Endothelial cell of umbilical vein (primary cell): ENCODE measurements at regions not wholly inside any gene's neighbourhood (a gene's known extent, or its start where the extent isn't known, plus 50 kb on each side); places are given as distances from the start of the nearest gene placed in this dataset.

Experiments
- BruUV-seq: library from RNA; stranded (reverse); fragments of 400-500 nt; replicated peaks from 2 replicates; lab custom pipeline; 2021; lab: Mats Ljungman, UMichigan
- CTCF ChIA-PET: fragments of 300-600, 350-600 bp; sonication (Branson Sonifier 250); formaldehyde crosslinking; loops from one replicate; lab custom pipeline; 2021; ENCODE audit warnings: antibody characterized with exemption, inconsistent platforms; lab: Charles Lee
- POLR2A ChIA-PET: fragments of 300-600, 350-600 bp; sonication (Branson Sonifier 250); formaldehyde crosslinking; loops from one replicate; lab custom pipeline; 2021; ENCODE audit warnings: antibody characterized with exemption, inconsistent platforms; lab: Charles Lee
- DNase-seq: peaks from one replicate; pipeline ENCODE4 v3.0.0-alpha.2; 2011; ENCODE audit warnings: low read depth, low spot score
- FAIRE-seq: peaks from 2 replicates; lab custom pipeline; 2011; peaks lifted over from hg19 to GRCh38; lab: Jason Lieb, UNC
- H2AFZ ChIP-seq: 2 replicates; pipeline ENCODE4 v1.6.0; 2012; ENCODE audit warnings: low read depth, low read length, control low read depth, inconsistent platforms
- H3K27ac ChIP-seq: 2 replicates; pipeline ENCODE4 v1.5.1; 2011; ENCODE audit warnings: low read depth, mild to moderate bottlenecking, control low read depth, low read length, moderate library complexity; ENCODE audit not compliant: insufficient read depth
- H3K27me3 ChIP-seq, 2 experiments: 2 replicates each; pipeline versions ENCODE4 v1.6.0 to v1.6.1; 2011; ENCODE audit warnings: low read length in 2 of 2, mixed read lengths in 1 of 2; ENCODE audit not compliant: control insufficient read depth in 2 of 2, insufficient read depth in 2 of 2
- H3K36me3 ChIP-seq, 2 experiments: 2 replicates in 1 of 2; 3 replicates in 1 of 2; pipeline ENCODE4 v1.5.1; 2011; ENCODE audit warnings: low read length in 2 of 2, mild to moderate bottlenecking in 1 of 2, moderate library complexity in 1 of 2; ENCODE audit not compliant: control insufficient read depth in 2 of 2, insufficient read depth in 2 of 2; ENCODE audit errors: extremely low read depth in 1 of 2
- H3K4me1 ChIP-seq: 3 replicates; pipeline ENCODE4 v1.5.1; 2011; ENCODE audit warnings: mild to moderate bottlenecking, low read length; ENCODE audit not compliant: control insufficient read depth, insufficient read depth; ENCODE audit errors: extremely low read depth
- H3K4me2 ChIP-seq: 2 replicates; pipeline ENCODE4 v1.6.1; 2011; ENCODE audit warnings: low read length, control low read depth, mixed read lengths; ENCODE audit not compliant: insufficient read depth
- H3K4me3 ChIP-seq, 3 experiments: fragments of 200-600 bp in 1 of 3; sonication (generic), shearing (Covaris generic) in 1 of 3; replicated peaks in 1 of 3; 2 replicates each; pipeline ENCODE4 v1.5.1; 2011 to 2016; ENCODE audit warnings: control low read depth in 3 of 3, low read length in 3 of 3, mild to moderate bottlenecking in 2 of 3, inconsistent platforms in 1 of 3, low read depth in 1 of 3, moderate library complexity in 1 of 3; ENCODE audit not compliant: insufficient read depth in 1 of 3
- H3K79me2 ChIP-seq: 2 replicates; pipeline ENCODE4 v1.6.0; 2012; ENCODE audit warnings: low read length, inconsistent platforms; ENCODE audit not compliant: control insufficient read depth, insufficient read depth
- H3K9ac ChIP-seq: replicated peaks from 2 replicates; pipeline ENCODE3; 2011; ENCODE audit warnings: low read length, control low read depth; ENCODE audit not compliant: insufficient read depth; ENCODE audit errors: extremely low read depth
- H3K9me1 ChIP-seq: replicated peaks from 3 replicates; pipeline ENCODE4 v1.6.0; 2011; ENCODE audit warnings: mild to moderate bottlenecking, low read length; ENCODE audit not compliant: control insufficient read depth, insufficient read depth; ENCODE audit errors: extremely low read depth
- H3K9me3 ChIP-seq: replicated peaks from 2 replicates; pipeline ENCODE4 v1.5.1; 2012; ENCODE audit warnings: low read length, inconsistent platforms; ENCODE audit not compliant: control insufficient read depth, insufficient read depth
- H4K20me1 ChIP-seq: replicated peaks from 2 replicates; pipeline ENCODE3; 2011; ENCODE audit warnings: mild to moderate bottlenecking, low read length; ENCODE audit not compliant: control insufficient read depth, insufficient read depth; ENCODE audit errors: extremely low read depth
- EZH2 ChIP-seq: IDR thresholded peaks from 2 replicates; pipeline ENCODE4 v1.6.1; 2012; ENCODE audit warnings: borderline replicate concordance, low read depth, mild to moderate bottlenecking, moderate library complexity, low read length, inconsistent platforms; ENCODE audit not compliant: severe bottlenecking
- FOS ChIP-seq: IDR thresholded peaks from 2 replicates; pipeline ENCODE4 v1.6.1; 2011; ENCODE audit warnings: mild to moderate bottlenecking, low read length, moderate library complexity, borderline replicate concordance; ENCODE audit not compliant: insufficient read depth
- GATA2 ChIP-seq: IDR thresholded peaks from 2 replicates; pipeline ENCODE4 v1.7.0; 2011; ENCODE audit warnings: low read depth, mild to moderate bottlenecking, moderate library complexity, mixed read lengths, low read length; ENCODE audit not compliant: insufficient read length, insufficient read depth
- JUN ChIP-seq: IDR thresholded peaks from 2 replicates; pipeline ENCODE4 v1.6.1; 2011; ENCODE audit warnings: borderline replicate concordance, low read depth; ENCODE audit not compliant: insufficient read length, insufficient read depth
- MYC ChIP-seq: IDR thresholded peaks from one replicate; pipeline ENCODE4 v1.6.1; 2011; ENCODE audit warnings: mild to moderate bottlenecking, low read depth, low read length
- POLR2A ChIP-seq: IDR thresholded peaks from 2 replicates; pipeline ENCODE4 v1.6.1; 2012; ENCODE audit warnings: low read depth, mild to moderate bottlenecking, control low read depth, low read length
- POLR2AphosphoS5 ChIP-seq: IDR thresholded peaks from 2 replicates; pipeline ENCODE4 v1.6.1; 2012; ENCODE audit warnings: low read depth, mild to moderate bottlenecking, control low read depth, low read length, moderate library complexity; ENCODE audit not compliant: insufficient read depth
- dilution Hi-C: fragments of 300-500 bp; cut with MboI; formaldehyde crosslinking; loops from one replicate; pipeline ENCODE4 v1.15.0; 2019; ENCODE audit warnings: low sequenced_read_pairs; ENCODE audit not compliant: extremely low pct_ligation_motif_present
- intact Hi-C: fragments of 100-400 bp; cut with micrococcal nuclease; formaldehyde crosslinking; loops from one replicate; pipeline ENCODE4 v1.10.0; 2022
- TF ChIP-seq, protein P1 (sequence below), 2 donors: IDR thresholded peaks; 1 replicate in 1 of 2; 2 replicates in 1 of 2; pipeline ENCODE4 v1.5.1; 2011; ENCODE audit warnings: low read length in 2 of 2, mild to moderate bottlenecking in 2 of 2, moderate library complexity in 2 of 2, control low read depth in 1 of 2, inconsistent platforms in 1 of 2, low read depth in 1 of 2; ENCODE audit not compliant: insufficient read depth in 1 of 2; ENCODE audit errors: extremely low read depth in 1 of 2
- TF ChIP-seq, protein P2 (sequence below): IDR thresholded peaks from 2 replicates; pipeline ENCODE4 v1.6.1; 2011; ENCODE audit not compliant: insufficient read depth, insufficient read length

DNA sequence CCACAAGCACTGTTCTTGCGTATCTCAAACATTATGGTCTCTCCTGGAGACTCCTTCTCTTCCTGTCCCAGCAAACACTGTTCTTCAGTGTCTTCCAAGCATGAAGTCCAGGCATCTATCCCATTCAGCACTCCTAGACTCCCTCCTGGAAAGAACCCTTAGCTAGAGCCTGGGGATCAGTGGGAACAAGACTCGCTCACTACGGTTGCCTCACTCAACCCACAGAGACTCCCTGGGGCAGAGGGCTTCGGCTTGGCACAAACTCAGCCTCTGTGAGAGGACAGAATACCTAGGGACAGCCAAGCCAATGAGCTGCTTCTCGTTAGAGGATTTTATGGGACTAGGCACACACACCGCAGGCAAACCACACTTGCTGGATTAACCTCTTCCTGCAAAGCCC lies 86.5 kb upstream of the IPO9 start:
- no TSS peak for BruUV-seq
- CTCF ChIA-PET, result interaction anchor here (1.1 to 14.5 kb wide), 5 partner anchors 11 to 84 kb away, joined by 3 to 139 read pairs (median 3); no protein-coding TSS in a partner anchor
- dilution Hi-C loops (no loop called here), intact Hi-C loops (no loop called here)
- Histone ChIP-seq H3K79me2 (peaks cover 80% of the 10 kb centered on the region), H3K9me1 (no peaks in the 10 kb centered on the region), H2AFZ (no peak overlapping the region), H3K36me3 (no peaks in the 10 kb centered on the region), H3K27me3 (no peaks in the 10 kb centered on the region), H3K4me2 (no peak overlapping the region), H4K20me1 (no peaks in the 10 kb centered on the region), H3K9ac (no peak overlapping the region), H3K4me3 (no peak overlapping the region), H3K27ac (no peak overlapping the region), H3K4me1 (peaks cover 30% of the 10 kb centered on the region), H3K9me3 (no peaks in the 10 kb centered on the region)
- no peak for TF ChIP-seq MYC
- no peak for TF ChIP-seq EZH2
- no peak for TF ChIP-seq POLR2AphosphoS5
- TF ChIP-seq POLR2A, result no peak
- TF ChIP-seq, protein P1, sequence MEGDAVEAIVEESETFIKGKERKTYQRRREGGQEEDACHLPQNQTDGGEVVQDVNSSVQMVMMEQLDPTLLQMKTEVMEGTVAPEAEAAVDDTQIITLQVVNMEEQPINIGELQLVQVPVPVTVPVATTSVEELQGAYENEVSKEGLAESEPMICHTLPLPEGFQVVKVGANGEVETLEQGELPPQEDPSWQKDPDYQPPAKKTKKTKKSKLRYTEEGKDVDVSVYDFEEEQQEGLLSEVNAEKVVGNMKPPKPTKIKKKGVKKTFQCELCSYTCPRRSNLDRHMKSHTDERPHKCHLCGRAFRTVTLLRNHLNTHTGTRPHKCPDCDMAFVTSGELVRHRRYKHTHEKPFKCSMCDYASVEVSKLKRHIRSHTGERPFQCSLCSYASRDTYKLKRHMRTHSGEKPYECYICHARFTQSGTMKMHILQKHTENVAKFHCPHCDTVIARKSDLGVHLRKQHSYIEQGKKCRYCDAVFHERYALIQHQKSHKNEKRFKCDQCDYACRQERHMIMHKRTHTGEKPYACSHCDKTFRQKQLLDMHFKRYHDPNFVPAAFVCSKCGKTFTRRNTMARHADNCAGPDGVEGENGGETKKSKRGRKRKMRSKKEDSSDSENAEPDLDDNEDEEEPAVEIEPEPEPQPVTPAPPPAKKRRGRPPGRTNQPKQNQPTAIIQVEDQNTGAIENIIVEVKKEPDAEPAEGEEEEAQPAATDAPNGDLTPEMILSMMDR (IDR thresholded peaks at IDR 0.05; ENCODE audit: extremely low read depth in 1 of 2, insufficient read depth in 1 of 2, low read depth in 1 of 2, low read length in 2 of 2), result no peak
- no peak for TF ChIP-seq GATA2
- TF ChIP-seq JUN, result no peak
- TF ChIP-seq, protein P2, sequence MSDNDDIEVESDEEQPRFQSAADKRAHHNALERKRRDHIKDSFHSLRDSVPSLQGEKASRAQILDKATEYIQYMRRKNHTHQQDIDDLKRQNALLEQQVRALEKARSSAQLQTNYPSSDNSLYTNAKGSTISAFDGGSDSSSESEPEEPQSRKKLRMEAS, result no peak
- TF ChIP-seq FOS, result no peak
- no peak for DNase-seq
- FAIRE-seq, result no peak
- POLR2A ChIA-PET, result no interaction called here
